ENCODE measurements at regions not wholly inside any gene's neighbourhood (a gene's known extent, or its start where the extent isn't known, plus 50 kb on each side); places are given as distances from the start of the nearest gene placed in this dataset.

DNA sequence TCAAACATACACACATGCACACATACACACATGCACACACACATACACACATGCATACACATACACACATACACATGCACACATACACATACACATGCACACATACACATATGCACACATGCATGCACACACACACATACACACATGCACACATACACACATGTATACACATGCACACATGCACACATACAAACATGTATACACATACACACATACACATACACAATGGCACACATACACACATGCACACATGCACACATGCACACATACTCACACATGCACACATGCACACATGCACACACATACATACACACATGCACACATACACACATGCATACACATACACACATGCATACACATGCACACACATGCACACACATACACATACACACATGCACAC is 137.2 kb downstream of the ACKR3 start:
- DNase-seq (ENCODE audit: low read depth in 1 of 2, low spot score in 1 of 2), result no peak
- TF ChIP-seq CTCF (IDR thresholded peaks at IDR 0.05; ENCODE audit: low read depth, low read length), result no peak
- no peaks in the 10 kb centered on the region for H3K36me3 ChIP-seq
- H3K4me1 ChIP-seq (ENCODE audit: low read depth), result no peaks in the 10 kb centered on the region
- H3K9me3 ChIP-seq (ENCODE audit: low read depth), result no peaks in the 10 kb centered on the region
- H3K4me3 ChIP-seq, result no peak overlapping the region
- H3K27me3 ChIP-seq, result no peaks in the 10 kb centered on the region
- H3K27ac ChIP-seq, result no peak overlapping the region

GRCh38 chr2:236711440-236711839 is 141.8 kb downstream of the ACKR3 start:
- H3K27ac ChIP-seq, result no peak overlapping the region
- H3K9me3 ChIP-seq (ENCODE audit: low read depth), result no peaks in the 10 kb centered on the region
- H3K4me3 ChIP-seq, result no peak overlapping the region
- H3K27me3 ChIP-seq, result no peaks in the 10 kb centered on the region
- DNase-seq (ENCODE audit: low read depth in 1 of 2, low spot score in 1 of 2), result peak in 1 of 2 donors; percentile 26
- H3K4me1 ChIP-seq (ENCODE audit: low read depth), result peaks cover 6% of the 10 kb centered on the region
- TF ChIP-seq CTCF (IDR thresholded peaks at IDR 0.05; ENCODE audit: low read depth, low read length), result no peak
- no peaks in the 10 kb centered on the region for H3K36me3 ChIP-seq

GRCh38 chr2:236712304-236712703 is 142.7 kb downstream of the ACKR3 start:
- peak in 1 of 2 donors; percentile 32 for DNase-seq (ENCODE audit: low read depth in 1 of 2, low spot score in 1 of 2)
- H3K36me3 ChIP-seq, result no peaks in the 10 kb centered on the region
- no peaks in the 10 kb centered on the region for H3K27me3 ChIP-seq
- H3K4me1 ChIP-seq (ENCODE audit: low read depth), result peaks cover 6% of the 10 kb centered on the region
- H3K4me3 ChIP-seq, result no peak overlapping the region
- H3K27ac ChIP-seq, result no peak overlapping the region
- H3K9me3 ChIP-seq (ENCODE audit: low read depth), result no peaks in the 10 kb centered on the region
- TF ChIP-seq CTCF (IDR thresholded peaks at IDR 0.05; ENCODE audit: low read depth, low read length), result no peak

- Histone ChIP-seq H3K27me3 (no peaks in the 10 kb centered on the region), H3K36me3 (no peaks in the 10 kb centered on the region), H3K4me3 (no peak overlapping the region), H3K27ac (no peak overlapping the region), H3K4me1 (ENCODE audit: low read depth) (peaks cover 6% of the 10 kb centered on the region), H3K9me3 (ENCODE audit: low read depth) (no peaks in the 10 kb centered on the region)
- no peak for TF ChIP-seq CTCF (IDR thresholded peaks at IDR 0.05; ENCODE audit: low read depth, low read length)
- DNase-seq (ENCODE audit: low read depth in 1 of 2, low spot score in 1 of 2), result no peak
Measured at GRCh38 chr2:236712961-236713673, 143.5 kb downstream of the ACKR3 start.

DNA sequence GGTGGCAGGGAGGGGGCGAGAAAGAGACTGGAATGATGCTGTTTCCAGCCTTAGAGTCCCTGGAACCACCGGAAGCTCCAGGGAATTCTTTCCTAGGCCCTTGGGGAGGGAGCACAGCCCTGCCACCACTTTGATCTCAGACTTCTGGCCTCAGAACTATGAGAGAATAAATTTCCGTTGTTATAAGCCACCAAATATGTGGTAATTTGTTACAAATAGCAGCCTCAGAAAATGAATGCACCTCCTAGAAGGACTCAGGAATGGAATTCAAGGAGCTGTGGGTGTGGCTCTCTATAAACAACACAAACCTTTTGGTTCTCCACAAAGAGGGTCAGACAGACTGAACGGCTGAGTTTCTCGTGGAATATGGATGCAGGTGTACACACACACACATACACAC is 144.5 kb downstream of the ACKR3 start:
- Histone ChIP-seq H3K4me1 (ENCODE audit: low read depth) (peaks cover 6% of the 10 kb centered on the region), H3K27me3 (no peaks in the 10 kb centered on the region), H3K27ac (no peak overlapping the region), H3K36me3 (no peaks in the 10 kb centered on the region), H3K9me3 (ENCODE audit: low read depth) (no peaks in the 10 kb centered on the region), H3K4me3 (no peak overlapping the region)
- no peak for TF ChIP-seq CTCF (IDR thresholded peaks at IDR 0.05; ENCODE audit: low read depth, low read length)
- DNase-seq (ENCODE audit: low read depth in 1 of 2, low spot score in 1 of 2), result no peak
